GM12864 (cell line): ENCODE measurements at regions not wholly inside any gene's neighbourhood (a gene's known extent, or its start where the extent isn't known, plus 50 kb on each side); places are given as distances from the start of the nearest gene placed in this dataset.

ENCODE experiments used
- DNase-seq: peaks from one replicate; pipeline ENCODE4 v3.0.0-alpha.2; 2011; ENCODE audit warnings: low read depth
- H3K4me3 ChIP-seq: 2 replicates; pipeline ENCODE4 v1.5.1; 2011; ENCODE audit warnings: mild to moderate bottlenecking, low read depth, low read length, control low read depth
- TF ChIP-seq, protein P1 (sequence below): IDR thresholded peaks from 2 replicates; pipeline ENCODE4 v1.5.1; 2011; ENCODE audit warnings: low read depth, mild to moderate bottlenecking, moderate library complexity, low read length, control low read depth, inconsistent platforms; ENCODE audit errors: missing control alignments

DNA sequence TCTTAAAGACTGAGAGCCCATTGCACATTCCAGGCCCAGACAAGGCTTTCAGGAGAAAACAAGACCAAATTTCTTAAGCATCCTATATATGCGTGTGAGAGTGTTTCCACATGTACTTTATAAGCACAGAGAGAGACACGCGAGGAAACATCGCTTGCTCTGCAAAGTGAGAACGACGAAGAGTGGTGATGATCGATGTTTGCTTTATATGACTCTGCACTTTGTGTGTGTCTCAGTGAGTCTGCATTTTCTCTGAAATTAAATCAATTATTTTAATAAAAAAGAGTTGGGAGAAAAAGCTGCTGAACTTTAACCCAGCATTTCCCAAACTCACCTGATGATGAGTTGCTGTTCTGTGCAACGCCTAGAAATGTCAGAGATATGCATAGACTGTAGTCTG is 61.7 kb upstream of the ZMIZ1 start:
- no peak overlapping the region for H3K4me3 ChIP-seq
- TF ChIP-seq, protein P1, sequence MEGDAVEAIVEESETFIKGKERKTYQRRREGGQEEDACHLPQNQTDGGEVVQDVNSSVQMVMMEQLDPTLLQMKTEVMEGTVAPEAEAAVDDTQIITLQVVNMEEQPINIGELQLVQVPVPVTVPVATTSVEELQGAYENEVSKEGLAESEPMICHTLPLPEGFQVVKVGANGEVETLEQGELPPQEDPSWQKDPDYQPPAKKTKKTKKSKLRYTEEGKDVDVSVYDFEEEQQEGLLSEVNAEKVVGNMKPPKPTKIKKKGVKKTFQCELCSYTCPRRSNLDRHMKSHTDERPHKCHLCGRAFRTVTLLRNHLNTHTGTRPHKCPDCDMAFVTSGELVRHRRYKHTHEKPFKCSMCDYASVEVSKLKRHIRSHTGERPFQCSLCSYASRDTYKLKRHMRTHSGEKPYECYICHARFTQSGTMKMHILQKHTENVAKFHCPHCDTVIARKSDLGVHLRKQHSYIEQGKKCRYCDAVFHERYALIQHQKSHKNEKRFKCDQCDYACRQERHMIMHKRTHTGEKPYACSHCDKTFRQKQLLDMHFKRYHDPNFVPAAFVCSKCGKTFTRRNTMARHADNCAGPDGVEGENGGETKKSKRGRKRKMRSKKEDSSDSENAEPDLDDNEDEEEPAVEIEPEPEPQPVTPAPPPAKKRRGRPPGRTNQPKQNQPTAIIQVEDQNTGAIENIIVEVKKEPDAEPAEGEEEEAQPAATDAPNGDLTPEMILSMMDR = no peak
- no peak for DNase-seq

DNA sequence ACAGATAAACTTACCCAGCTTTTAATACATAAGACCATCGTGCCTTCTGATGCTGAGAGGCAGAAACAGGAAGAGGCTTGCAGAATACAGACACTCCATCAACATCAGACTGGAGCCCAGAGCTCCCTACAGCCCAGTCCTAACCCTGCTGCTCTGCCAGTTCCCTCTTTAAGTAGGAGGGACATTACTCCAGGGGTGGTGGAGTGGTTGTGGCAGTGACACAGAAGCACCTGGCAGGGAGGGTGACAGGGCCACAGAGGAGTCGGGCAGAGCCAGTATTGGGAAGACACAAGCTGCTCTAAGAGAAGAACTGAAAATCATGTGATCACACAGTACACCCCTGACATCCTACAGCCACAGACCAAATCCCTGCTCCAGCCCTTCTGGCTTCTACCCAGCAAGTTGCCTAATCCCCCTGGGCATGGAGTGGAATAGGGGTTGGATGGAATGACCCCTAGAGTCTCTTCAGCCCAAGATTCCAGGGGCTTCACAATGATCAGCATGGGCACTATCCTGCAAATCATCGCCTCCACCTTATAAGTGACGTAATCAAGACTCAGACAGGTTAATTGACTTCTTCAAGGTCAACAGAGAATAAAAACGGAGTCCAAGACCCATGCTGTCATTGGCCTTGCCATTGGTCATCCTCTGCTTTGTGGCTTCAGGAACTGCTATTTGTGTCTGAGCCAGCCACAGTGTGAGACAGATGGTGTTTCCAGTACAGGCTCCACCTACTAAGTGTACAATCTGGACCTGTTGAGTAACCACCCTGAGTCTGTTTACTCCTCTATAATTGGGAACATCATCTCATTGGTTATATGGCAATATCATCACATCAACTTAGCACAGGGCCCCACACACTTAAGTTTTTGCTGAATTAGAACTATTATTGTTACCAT is 61.1 kb upstream of the ZMIZ1 start:
- TF ChIP-seq, protein P1 = no peak
- DNase-seq = no peak
- no peak overlapping the region for H3K4me3 ChIP-seq

DNA sequence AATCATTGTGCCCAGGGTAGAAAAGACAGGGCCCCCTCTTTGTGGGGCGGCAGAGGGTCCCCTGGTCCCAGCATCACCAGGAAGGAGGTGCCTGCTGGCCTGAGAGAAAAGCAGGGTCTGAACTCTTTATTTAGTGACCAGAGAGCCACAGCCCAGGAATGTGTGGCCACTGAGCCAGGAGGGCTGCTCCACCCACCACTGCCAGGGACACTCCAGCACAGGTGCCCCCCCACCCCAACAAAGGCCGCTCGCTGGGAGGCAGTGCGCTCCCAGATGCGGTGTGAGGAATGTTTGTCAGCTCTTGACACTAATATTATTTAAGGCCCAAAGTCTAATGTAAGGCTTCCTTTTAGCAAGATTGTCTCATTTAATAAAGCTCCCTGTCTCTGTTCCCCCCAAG is 59.6 kb upstream of the ZMIZ1 start:
- H3K4me3 ChIP-seq = no peak overlapping the region
- TF ChIP-seq, protein P1 = no peak
- DNase-seq = no peak

DNA sequence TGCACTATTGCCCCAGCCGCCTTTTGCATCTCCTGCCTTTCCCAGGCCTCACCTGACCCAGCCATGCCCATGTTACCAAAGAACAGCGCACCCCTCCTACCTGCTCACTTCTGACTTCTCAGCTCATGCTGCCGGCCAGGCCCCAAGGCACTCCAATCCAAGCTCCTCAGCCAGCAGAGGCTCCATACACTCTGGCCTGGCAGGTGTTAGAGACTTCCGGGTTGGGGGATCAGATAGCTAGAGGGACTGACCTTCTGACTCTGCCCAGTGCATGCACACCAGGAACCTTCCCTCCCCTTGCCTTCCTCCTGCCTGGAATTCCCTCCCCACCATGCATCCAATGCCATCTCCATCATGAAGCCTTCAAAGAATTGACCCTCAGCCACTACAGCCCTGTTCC is 56.2 kb upstream of the ZMIZ1 start:
- H3K4me3 ChIP-seq = no peak overlapping the region
- TF ChIP-seq, protein P1 = no peak
- no peak for DNase-seq

DNA sequence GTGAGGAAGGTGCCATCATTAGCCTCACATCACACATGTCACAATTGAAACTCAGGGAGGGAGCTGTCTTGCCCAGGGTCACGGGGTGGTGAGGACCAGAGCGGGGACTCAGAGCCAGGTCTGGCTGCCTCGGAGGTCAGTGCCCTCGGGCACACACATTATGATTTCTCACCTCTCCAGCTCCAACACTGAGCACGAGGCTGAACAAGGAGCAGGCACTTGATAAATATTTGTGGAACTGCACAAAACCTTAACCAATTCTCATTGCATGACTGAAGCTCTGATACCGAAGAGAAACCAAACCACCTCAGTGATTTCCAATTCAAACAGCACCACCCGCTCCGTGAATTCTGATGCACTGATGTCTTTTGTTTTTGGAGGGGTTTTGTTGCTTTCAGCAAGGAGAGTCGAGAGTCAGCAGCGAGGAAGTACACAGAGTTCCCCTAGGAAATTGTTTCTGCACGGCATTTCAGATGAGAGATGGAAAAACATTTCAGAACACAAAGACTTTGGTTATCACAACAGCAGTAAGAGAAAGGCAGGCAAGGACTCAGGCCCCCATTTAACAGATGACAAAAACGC is 55.3 kb upstream of the ZMIZ1 start:
- TF ChIP-seq, protein P1 = no peak
- H3K4me3 ChIP-seq = no peak overlapping the region

DNA sequence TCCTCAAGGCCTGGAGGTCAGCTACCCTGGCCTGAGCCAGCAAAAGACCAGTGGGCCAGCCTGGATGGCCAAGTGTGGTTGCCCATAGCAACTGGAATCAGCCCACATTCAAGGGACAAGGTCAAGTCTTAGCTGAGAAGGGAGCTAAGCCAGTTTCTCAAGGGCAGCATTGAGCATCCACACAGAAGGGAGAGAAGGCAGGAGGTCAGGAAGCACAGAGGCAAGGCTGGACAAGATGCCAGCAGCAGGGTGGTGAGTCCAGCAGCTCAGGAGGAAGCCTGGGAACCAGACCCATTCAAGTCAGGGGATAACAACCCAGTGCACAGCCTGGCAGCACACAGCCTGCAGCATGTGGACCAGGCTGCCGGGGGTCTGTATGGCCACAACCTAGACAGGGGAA is 54.0 kb upstream of the ZMIZ1 start:
- H3K4me3 ChIP-seq = no peak overlapping the region
- TF ChIP-seq, protein P1 = no peak
- no peak for DNase-seq

More for the DNA sequence above, 55.3 kb upstream of the ZMIZ1 start:
- no peak for DNase-seq
